Neural progenitor cell (in vitro differentiated cells): ENCODE measurements at regions not wholly inside any gene's neighbourhood (a gene's known extent, or its start where the extent isn't known, plus 50 kb on each side); places are given as distances from the start of the nearest gene placed in this dataset.

ENCODE experiments used
- DNase-seq: peaks from one replicate; pipeline ENCODE4 v3.0.0-alpha.2; 2016; ENCODE audit warnings: low spot score
- H2AFZ ChIP-seq: fragments of 200-600 bp; sonication (generic); replicated peaks from 2 replicates; pipeline ENCODE4 v1.6.1; 2016; ENCODE audit warnings: antibody characterized with exemption
- H3F3A ChIP-seq: fragments of 200-600 bp; sonication (generic); 2 replicates; pipeline ENCODE4 v1.6.1; 2016; ENCODE audit warnings: antibody characterized with exemption, low read depth
- H3K27ac ChIP-seq: fragments of 200-600 bp; sonication (generic); 2 replicates; pipeline ENCODE4 v1.5.1; 2016; ENCODE audit warnings: mild to moderate bottlenecking
- H3K27me3 ChIP-seq: fragments of 200-600 bp; sonication (generic); 2 replicates; pipeline ENCODE4 v1.6.1; 2016; ENCODE audit warnings: mild to moderate bottlenecking, moderate library complexity
- H3K36me3 ChIP-seq: fragments of 200-600 bp; sonication (generic); 2 replicates; pipeline ENCODE4 v1.5.1; 2016
- H3K4me1 ChIP-seq: fragments of 200-600 bp; sonication (generic); 2 replicates; pipeline ENCODE4 v1.6.1; 2016; ENCODE audit warnings: mixed run types
- H3K4me2 ChIP-seq: fragments of 200-600 bp; sonication (generic); 2 replicates; pipeline ENCODE4 v1.6.1; 2016
- H3K4me3 ChIP-seq: fragments of 200-600 bp; sonication (generic); 2 replicates; pipeline ENCODE4 v1.5.1; 2016
- H3K79me2 ChIP-seq: fragments of 200-600 bp; sonication (generic); 2 replicates; pipeline ENCODE4 v1.6.1; 2016; ENCODE audit warnings: low read depth
- H3K9ac ChIP-seq: fragments of 200-600 bp; sonication (generic); 2 replicates; pipeline ENCODE4 v1.6.1; 2016
- H3K9me3 ChIP-seq: fragments of 200-600 bp; sonication (generic); 2 replicates; pipeline ENCODE4 v1.5.1; 2016; ENCODE audit warnings: low read depth
- H4K20me1 ChIP-seq: fragments of 200-600 bp; sonication (generic); 2 replicates; pipeline ENCODE4 v1.6.1; 2016; ENCODE audit warnings: low read depth
- H3K27ac Mint-ChIP-seq: 3 replicates; pipeline ENCODE4 v1.8.0; 2021; ENCODE audit warnings: mixed read lengths
- H3K27me3 Mint-ChIP-seq: 2 replicates; pipeline ENCODE4 v1.8.0; 2022; ENCODE audit warnings: low read depth, mild to moderate bottlenecking, inconsistent platforms, moderate library complexity, mixed read lengths; ENCODE audit not compliant: insufficient read depth
- H3K36me3 Mint-ChIP-seq: 3 replicates; pipeline ENCODE4 v1.8.0; 2021; ENCODE audit warnings: mixed read lengths
- H3K4me1 Mint-ChIP-seq: 3 replicates; pipeline ENCODE4 v1.8.0; 2021; ENCODE audit warnings: mixed read lengths
- H3K4me3 Mint-ChIP-seq: 3 replicates; pipeline ENCODE4 v1.8.0; 2021; ENCODE audit warnings: mild to moderate bottlenecking, moderate library complexity, mixed read lengths
- H3K9me3 Mint-ChIP-seq: 3 replicates; pipeline ENCODE4 v1.8.0; 2020; ENCODE audit warnings: mixed read lengths
- CTCF ChIP-seq: fragments of 200-600 bp; sonication (generic); IDR thresholded peaks from 2 replicates; pipeline ENCODE4 v1.5.1; 2017; ENCODE audit warnings: antibody characterized with exemption, mild to moderate bottlenecking
- EZH2 ChIP-seq: fragments of 200-600 bp; sonication (generic); IDR thresholded peaks from 2 replicates; pipeline ENCODE4 v1.6.1; 2017; ENCODE audit warnings: antibody characterized with exemption, mild to moderate bottlenecking, moderate library complexity
- EZH2phosphoT487 ChIP-seq: fragments of 200-600 bp; sonication (generic); IDR thresholded peaks from 2 replicates; pipeline ENCODE4 v1.6.1; 2017; ENCODE audit warnings: antibody characterized with exemption

GRCh38 chr6:16944596-16944995, 157.3 kb upstream of the STMND1 start:
- H3K36me3 ChIP-seq = no peaks in the 10 kb centered on the region
- Mint-ChIP-seq H3K27me3 (no peaks in the 10 kb centered on the region), H3K36me3 (no peaks in the 10 kb centered on the region), H3K9me3 (no peaks in the 10 kb centered on the region), H3K4me1 (peaks cover 9% of the 10 kb centered on the region), H3K27ac (no peak overlapping the region), H3K4me3 (no peak overlapping the region)
- no peaks in the 10 kb centered on the region for H3K79me2 ChIP-seq
- H3K9me3 ChIP-seq = no peaks in the 10 kb centered on the region
- no peak overlapping the region for H3K4me2 ChIP-seq
- no peak overlapping the region for H3K27ac ChIP-seq
- H3K27me3 ChIP-seq = no peaks in the 10 kb centered on the region
- DNase-seq = no peak
- H4K20me1 ChIP-seq = no peaks in the 10 kb centered on the region
- H2AFZ ChIP-seq = no peak overlapping the region
- H3F3A ChIP-seq = no peaks in the 10 kb centered on the region
- no peaks in the 10 kb centered on the region for H3K4me1 ChIP-seq
- no peak overlapping the region for H3K4me3 ChIP-seq
- no peak overlapping the region for H3K9ac ChIP-seq
- TF ChIP-seq CTCF = no peak
- no peak for TF ChIP-seq EZH2phosphoT487
- no peak for TF ChIP-seq EZH2

GRCh38 chr6:16939839-16940238, 162.0 kb upstream of the STMND1 start:
- peaks cover 3% of the 10 kb centered on the region for H3K9me3 Mint-ChIP-seq
- Histone ChIP-seq H3K36me3 (no peaks in the 10 kb centered on the region), H3F3A (no peaks in the 10 kb centered on the region), H3K9ac (no peak overlapping the region), H3K4me3 (no peak overlapping the region), H4K20me1 (no peaks in the 10 kb centered on the region), H3K27ac (no peak overlapping the region), H3K4me1 (no peaks in the 10 kb centered on the region), H3K27me3 (no peaks in the 10 kb centered on the region), H3K79me2 (no peaks in the 10 kb centered on the region), H3K9me3 (no peaks in the 10 kb centered on the region), H3K4me2 (no peak overlapping the region), H2AFZ (no peak overlapping the region)
- no peak for DNase-seq
- no peaks in the 10 kb centered on the region for H3K27me3 Mint-ChIP-seq
- H3K27ac Mint-ChIP-seq = no peak overlapping the region
- H3K36me3 Mint-ChIP-seq = no peaks in the 10 kb centered on the region
- H3K4me1 Mint-ChIP-seq = no peaks in the 10 kb centered on the region
- TF ChIP-seq EZH2phosphoT487 (no peak), EZH2 (no peak), CTCF (no peak)
- no peak overlapping the region for H3K4me3 Mint-ChIP-seq

- no peak overlapping the region for H3K9ac ChIP-seq
- no peaks in the 10 kb centered on the region for H3K79me2 ChIP-seq
- no peaks in the 10 kb centered on the region for H3K36me3 ChIP-seq
- H3F3A ChIP-seq = no peaks in the 10 kb centered on the region
- H3K36me3 Mint-ChIP-seq = no peaks in the 10 kb centered on the region
- H3K27ac Mint-ChIP-seq = no peak overlapping the region
- H3K27me3 ChIP-seq = no peaks in the 10 kb centered on the region
- TF ChIP-seq EZH2phosphoT487 (no peak), CTCF (no peak), EZH2 (no peak)
- H3K4me3 ChIP-seq = no peak overlapping the region
- no peaks in the 10 kb centered on the region for H4K20me1 ChIP-seq
- H3K4me3 Mint-ChIP-seq = no peak overlapping the region
- no peak overlapping the region for H3K27ac ChIP-seq
- no peaks in the 10 kb centered on the region for H3K4me1 Mint-ChIP-seq
- no peak overlapping the region for H2AFZ ChIP-seq
- H3K4me1 ChIP-seq = no peaks in the 10 kb centered on the region
- no peaks in the 10 kb centered on the region for H3K27me3 Mint-ChIP-seq
- no peak overlapping the region for H3K4me2 ChIP-seq
- no peak for DNase-seq
- no peaks in the 10 kb centered on the region for H3K9me3 ChIP-seq
- H3K9me3 Mint-ChIP-seq = peaks cover 3% of the 10 kb centered on the region
Observed at GRCh38 chr6:16939351-16939750, 162.5 kb upstream of the STMND1 start.

GRCh38 chr6:16936893-16937292, 165.0 kb upstream of the STMND1 start:
- H3K9me3 ChIP-seq = no peaks in the 10 kb centered on the region
- no peaks in the 10 kb centered on the region for H3F3A ChIP-seq
- no peak overlapping the region for H3K9ac ChIP-seq
- no peak overlapping the region for H2AFZ ChIP-seq
- TF ChIP-seq CTCF (no peak), EZH2phosphoT487 (no peak), EZH2 (no peak)
- no peaks in the 10 kb centered on the region for H3K36me3 ChIP-seq
- no peaks in the 10 kb centered on the region for H3K27me3 Mint-ChIP-seq
- peaks cover 3% of the 10 kb centered on the region for H3K4me1 Mint-ChIP-seq
- H4K20me1 ChIP-seq = no peaks in the 10 kb centered on the region
- no peaks in the 10 kb centered on the region for H3K79me2 ChIP-seq
- H3K4me2 ChIP-seq = no peak overlapping the region
- H3K4me1 ChIP-seq = no peaks in the 10 kb centered on the region
- no peak overlapping the region for H3K27ac ChIP-seq
- no peaks in the 10 kb centered on the region for H3K36me3 Mint-ChIP-seq
- no peak overlapping the region for H3K4me3 ChIP-seq
- H3K27ac Mint-ChIP-seq = no peak overlapping the region
- no peak for DNase-seq
- H3K27me3 ChIP-seq = no peaks in the 10 kb centered on the region
- H3K4me3 Mint-ChIP-seq = no peak overlapping the region
- peaks cover 3% of the 10 kb centered on the region for H3K9me3 Mint-ChIP-seq
